Suppressor macrophage (primary cell): ENCODE measurements at regions not wholly inside any gene's neighbourhood (a gene's known extent, or its start where the extent isn't known, plus 50 kb on each side); places are given as distances from the start of the nearest gene placed in this dataset.

Source experiments
- DNase-seq, 4 experiments: peaks; one replicate each; pipeline ENCODE4 v3.0.0-alpha.2; 2020 to 2022

DNA sequence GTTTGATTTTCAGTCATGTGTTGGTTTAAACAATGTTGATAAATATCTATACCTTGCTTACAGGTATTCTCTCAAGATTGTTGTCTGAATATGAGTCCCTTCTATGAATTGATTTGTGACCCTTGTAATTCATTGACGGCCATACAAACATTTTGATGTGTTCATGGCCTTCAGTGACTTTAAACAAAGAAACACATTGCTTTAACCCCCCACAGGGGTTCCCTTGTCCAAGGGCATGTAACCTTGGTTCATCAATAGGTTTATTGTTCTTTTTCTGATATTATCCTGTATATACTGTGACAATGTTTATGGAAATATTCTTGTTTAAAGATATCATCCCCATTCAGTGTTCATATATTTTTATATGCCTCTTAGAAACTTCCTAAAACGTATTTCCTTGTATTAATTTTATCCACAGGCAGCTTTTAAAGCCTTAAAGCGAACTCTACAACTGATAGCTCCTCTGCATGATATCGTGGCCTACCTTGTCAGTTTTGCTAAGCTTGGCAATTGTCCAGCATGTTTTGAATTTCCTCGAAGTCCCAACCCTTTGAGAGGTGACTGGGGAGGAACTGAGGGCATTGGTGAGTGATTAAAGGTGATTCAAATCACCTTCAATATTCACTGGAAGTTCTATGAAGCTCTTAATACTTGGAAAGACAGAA is 87.0 kb downstream of the CD164 start:
- DNase-seq, result no peak

DNA sequence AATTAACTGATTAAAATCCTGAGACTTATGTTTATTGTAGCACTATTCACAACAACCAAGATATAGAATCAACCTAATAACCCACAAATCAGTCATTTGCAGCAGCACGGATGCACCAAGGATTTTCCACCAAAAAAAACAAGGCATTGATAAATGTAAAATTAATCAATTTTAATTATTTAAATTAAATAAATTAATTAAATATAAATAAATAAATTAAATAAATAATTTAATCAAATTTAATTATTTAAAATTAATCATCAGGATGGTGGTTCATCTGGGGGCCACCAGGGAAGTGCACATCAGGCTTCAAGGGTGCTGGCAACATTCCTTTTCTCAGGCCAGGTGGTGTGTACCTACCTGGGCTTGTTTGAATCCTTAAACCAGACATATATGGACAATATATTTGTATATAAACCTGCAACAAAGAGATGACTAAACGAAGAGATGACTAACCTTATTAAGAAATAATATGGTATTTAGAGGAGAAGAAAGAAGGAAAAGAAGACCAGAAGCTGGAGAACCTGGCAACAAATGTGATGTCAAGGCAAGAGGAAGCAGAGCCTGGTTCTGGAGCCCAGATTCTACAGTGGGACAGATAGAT is 89.2 kb downstream of the CD164 start:
- DNase-seq, result no peak

DNA sequence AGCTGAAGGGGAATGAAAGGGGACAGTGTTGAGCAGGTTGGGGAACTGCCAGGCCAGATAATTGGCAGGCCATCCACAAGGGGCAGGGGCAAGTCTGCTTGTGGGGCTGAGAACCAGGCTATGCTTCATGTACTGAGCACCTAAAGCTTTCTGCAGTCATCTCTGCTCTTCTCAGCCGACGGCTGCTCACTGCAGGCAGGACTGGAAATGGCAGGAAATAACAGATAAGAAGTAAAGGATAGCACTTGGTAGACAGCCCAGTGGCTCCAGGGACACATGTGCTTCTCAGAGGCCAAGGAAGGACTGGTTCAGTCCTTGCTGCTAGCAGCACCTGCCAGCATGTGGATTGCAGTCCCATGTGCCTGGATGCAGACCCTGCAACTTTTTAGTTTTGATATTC is 89.8 kb downstream of the CD164 start:
- DNase-seq, result no peak

DNA sequence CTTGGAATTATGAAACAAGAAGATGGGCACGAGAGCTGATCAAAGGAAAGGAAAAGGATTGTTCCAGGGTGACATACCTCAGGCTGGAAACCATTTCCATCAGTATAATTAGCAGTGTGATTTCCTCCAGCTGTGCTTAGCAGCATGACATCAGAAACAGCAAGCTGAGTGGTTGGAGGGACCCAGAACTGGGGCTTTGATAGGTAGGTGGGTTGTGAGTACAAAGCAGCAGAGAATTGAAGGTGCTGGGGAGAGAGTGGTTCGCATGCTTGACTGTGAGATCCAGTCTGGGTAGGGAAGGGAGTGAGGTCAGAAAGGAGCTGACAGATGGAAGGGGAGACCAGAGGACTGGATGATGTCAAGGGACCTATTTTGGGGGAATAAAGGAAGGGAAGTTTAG is 90.4 kb downstream of the CD164 start:
- DNase-seq, result peak in 1 of 4 experiments; percentile 24

DNA sequence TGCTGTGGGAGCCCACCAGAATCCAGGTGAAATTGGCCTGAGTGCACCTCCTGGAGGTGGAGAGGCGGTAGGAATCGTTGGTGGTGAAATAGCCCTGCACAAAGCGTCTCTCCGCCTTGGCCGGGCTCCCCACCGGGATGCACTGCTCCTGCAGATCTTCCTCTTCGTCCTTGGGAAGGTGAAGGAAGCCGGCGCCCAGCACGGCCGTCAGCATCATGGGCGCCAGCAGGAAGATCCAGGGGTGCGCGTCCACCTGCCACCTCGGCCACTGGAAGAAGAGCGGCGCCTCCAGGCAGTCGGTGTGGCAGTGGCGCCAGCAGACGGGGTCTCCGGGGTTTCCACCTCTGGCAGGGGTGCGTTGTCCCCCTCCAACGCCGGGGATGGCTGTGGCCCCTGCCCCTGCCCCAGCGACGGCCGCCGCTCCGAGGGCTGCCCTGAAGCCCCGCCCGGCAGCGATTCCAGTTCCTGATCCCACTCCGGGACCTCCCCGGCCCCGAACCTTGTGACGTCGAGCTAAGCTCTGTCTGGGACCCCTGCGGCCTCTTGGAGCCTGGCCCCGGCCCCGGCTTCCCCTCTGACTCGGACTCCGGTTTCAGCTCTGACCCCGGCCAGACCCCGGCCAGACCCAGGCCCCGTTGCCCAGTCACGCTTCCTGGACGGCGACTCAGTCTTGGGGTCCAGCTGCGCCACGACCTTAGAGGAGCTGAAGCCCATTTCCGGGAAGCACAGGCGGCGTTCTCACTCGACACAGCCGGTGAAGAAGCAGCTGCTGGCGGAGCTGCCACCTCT is 91.9 kb downstream of the CD164 start:
- no peak for DNase-seq

DNA sequence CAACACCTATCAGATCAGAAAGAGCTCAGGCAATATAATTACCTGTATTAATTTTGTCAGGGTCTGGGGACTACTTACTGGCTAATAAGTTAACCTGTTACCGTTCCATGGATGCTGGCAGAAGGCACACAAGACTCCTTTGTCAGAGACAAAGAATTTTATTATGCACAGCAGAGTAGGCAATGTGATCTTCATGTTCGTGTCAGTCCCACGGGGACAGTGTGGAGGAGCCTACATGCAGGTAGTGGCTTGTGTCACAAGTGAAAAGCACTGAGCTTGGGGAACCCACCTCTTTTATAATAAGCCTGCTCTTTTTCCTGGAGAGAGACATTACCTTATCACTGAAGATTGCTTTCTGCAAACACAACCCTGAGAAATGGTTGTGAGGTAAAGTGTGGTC is 96.9 kb downstream of the CD164 start:
- no peak for DNase-seq

DNA sequence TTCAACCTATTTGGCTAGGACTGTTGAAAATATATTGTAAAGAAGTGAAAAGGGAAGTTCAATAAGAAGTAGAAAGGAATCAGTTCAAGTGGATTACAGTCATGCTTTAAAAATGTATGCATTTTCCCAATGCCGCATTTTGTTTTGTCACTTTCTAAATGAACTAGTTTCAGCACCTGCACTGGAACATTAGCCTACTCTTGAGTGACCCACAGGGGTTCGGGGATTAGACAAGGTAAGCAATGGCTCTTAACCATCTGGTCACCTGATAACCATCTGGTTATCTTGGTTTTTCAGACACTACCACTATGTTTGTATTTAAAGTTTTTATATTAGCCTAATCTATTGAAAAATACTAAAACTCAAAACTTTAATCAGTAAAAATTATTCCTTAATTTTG is 97.6 kb downstream of the CD164 start:
- DNase-seq, result peak in 1 of 4 experiments; percentile 19

DNA sequence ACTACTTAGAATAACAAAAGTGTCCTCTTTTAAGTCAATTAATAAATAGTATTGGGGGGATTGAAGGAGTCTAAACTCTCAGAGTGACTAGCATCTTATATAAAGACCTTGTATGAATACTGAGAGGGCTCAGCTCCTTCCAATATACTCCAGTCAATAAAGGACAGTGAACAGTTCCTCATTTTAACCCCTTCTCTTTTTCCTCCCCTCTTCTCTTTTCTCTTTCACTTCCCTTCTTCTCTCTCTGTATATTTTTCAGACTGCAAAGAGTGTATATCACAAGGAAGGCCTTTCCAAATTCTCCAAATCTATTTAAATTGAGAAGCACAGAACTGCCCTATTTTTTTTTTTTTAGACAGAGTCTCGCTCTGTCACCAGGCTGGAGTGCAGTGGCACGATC is 99.5 kb downstream of the CD164 start:
- peak in 2 of 4 experiments; percentile 55 to 63 for DNase-seq

DNA sequence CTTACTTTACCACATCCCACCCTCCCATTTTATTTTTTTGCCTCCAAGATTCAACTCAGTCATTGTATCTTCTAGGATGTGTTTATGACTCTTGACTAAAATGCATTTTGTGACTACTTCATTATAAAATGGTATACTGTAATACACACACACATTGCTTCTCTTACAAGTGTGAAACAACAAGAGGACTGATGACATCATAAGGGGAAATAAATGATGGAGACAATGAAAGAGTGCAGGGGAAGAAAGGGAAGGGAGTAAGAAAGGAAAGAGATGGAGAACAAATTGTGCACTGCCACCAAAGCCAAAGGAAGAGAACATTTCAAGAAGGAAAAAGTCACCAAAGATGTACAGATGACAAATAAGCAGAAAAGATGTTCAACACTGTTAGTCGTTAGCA is 102.6 kb downstream of the CD164 start:
- no peak for DNase-seq

DNA sequence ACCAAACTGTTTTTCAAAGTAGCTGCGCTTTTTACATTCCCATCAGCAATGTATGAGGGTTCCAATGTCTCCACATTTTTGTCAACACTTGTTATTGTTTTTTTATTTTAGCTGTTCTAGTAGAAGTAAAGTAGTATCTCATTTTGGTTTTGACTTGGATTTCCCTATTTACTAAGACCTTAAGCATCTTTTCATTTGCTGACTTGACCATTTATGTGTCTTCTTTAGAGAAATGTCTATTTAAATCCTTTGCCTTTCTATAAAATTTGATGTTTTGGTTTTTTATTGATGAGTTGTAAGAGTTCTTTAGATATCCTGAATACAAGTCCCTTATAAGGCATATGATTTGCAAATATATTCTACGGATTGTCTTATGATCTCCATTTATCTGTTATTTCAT is 110.6 kb downstream of the CD164 start:
- DNase-seq, result no peak

DNA sequence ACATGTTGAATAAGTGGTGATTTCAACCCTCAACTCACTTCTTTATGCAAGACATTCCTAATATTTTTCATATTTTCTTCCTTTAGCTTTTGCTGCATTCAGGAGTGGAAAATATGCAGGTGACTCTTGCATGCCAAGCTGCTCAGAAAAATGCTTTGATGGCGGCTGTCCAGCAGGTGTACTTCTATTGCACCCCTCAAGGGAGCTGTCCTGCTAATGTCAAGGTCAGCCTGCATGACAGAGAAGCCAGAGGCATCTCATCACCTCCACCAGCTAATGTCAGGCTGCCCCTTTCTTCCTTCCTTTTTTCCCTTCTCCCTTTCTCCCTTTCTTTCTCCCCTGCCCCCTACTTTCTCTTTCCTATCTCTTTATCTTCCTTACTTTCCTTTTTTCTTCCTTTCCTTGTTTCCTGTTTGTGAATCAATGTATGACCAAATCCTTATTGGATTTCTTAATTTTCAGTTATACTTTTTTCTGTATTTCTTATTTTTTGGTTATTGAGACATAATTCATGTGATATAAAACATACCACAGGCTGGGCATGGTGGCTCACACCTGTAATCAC is 112.2 kb downstream of the CD164 start:
- DNase-seq, result no peak

DNA sequence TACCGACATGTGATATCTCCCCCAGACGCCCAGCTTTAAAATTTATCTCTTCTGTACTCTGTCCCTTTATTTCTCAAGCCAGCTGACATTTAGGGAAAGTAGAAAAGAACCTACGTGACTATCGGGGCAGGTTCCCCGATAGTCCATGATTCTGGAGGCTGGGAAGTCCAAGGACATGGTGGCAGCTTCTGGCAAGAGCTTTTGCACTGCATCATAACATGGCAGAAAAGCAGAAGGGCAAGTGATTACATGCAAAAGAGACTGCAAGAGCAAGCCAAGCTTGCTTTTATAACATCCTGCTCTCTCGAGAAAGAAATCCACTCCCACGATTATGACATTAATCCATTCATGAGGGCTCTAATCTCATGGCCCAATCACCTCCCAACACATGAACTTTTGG is 113.2 kb downstream of the CD164 start:
- DNase-seq, result no peak

DNA sequence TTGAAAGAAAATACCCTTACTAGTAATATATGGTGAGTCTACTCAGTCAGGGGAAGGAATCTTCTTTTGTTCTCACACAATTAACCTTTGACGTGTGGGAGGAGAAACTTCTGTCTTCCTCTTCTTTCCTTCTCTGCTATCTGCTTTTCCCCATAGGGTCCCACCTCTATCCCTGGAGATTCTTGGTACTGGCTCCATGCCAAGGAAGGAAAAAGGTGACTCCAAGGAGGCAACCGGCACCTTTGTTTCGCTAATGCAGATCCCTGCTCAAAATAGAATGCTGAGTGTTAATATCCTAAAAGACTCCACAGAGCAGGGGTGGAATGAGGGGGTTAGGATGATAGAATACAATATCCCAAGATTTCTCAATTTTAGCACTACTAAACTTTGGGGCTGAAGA is 116.7 kb downstream of the CD164 start:
- DNase-seq, result no peak

DNA sequence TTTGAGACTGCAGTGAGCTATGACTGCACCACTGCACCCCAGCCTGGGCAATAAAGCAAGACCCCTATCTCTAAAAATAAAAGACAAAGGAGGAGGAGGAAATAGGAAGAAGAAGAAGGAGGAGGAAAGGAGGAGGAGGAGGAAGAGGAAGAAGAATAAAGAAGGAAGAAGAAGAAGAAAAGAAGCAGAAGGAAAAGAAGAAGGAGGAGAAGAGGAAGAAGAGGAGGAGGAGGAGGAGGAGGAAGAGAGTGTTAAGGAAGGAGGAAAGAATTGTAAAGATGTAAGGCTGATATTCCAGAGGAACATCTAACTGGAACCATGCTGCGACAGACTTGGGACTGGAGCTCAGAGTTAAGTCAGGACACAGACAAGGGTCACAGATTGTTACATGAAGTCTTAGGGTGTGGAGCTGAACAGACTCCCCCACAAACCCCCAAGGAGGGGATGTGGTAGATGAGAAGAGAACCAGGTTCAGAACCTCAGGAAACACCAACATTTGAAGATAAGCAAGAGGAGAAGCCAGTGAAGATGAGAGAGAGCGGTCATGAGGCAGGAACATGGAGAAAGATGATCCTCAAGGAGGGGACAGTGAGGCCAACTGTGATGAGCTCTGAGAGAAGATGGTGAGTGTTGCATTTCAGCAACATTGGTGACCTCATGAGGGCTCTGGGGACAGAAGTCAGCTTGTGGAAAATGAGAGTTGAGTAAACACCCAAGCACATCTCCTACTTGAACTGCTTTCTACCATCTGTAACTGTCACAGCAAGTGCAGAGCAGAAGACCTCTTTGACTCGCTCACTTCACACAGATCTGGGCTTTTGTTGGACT is 118.2 kb downstream of the CD164 start:
- peak in 2 of 4 experiments; percentile 22 to 38 for DNase-seq

DNA sequence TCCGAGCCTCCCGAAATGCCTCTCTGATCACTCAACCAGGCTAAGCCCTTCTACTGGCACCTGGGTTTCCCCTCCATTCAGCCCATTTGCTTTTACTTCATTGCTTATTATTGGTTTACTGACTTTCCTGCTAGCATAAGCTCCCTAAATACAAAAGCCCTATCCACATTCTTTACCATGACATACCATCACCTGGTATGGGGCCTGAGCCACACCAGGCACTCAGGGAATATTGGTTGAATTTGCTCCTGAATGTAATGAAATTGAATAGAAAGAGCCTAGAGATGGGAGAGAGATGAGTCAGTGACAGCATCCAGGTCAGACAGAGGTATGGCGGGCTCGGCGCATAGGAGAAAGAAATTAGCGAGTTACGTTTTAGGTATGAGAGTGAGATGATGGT is 120.0 kb downstream of the CD164 start:
- DNase-seq, result no peak

DNA sequence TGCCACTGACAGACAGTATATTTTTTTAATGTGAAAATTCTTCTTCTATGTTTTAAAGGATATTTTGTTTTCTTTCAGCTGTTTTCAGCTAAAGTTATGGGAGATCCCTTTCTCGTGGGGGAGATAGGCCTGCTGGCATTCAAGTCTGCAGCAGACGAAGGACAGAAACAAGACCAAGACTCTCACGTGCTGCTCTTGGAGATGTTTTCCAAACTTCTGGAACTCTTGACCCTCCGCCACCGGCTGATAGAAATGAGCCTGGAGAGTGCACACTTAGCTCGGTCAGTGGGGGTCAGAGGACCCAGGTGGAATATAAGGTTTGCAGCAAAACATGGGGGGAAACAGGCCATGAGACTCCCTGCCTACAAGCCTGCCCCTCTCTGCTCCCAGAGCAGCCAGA is 120.5 kb downstream of the CD164 start:
- no peak for DNase-seq

DNA sequence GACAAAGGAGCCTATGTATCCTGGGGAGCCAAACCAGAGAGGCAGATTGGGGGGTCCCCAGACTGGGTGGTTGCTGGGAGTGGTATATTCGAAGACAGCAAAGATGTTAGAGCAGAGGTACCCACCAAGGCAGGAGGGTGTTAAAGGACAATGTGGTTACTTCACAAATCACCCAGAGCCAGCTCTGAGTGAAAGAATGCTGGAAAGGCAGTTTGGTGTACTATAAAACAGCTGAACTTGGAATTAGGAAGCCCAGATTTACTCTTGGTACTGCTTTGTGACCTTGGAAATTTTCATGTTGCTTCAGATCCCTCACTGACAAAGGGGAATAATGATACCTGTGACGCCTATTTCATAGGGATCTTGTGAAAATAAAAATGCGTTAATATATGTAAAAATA is 121.6 kb downstream of the CD164 start:
- DNase-seq, result no peak

DNA sequence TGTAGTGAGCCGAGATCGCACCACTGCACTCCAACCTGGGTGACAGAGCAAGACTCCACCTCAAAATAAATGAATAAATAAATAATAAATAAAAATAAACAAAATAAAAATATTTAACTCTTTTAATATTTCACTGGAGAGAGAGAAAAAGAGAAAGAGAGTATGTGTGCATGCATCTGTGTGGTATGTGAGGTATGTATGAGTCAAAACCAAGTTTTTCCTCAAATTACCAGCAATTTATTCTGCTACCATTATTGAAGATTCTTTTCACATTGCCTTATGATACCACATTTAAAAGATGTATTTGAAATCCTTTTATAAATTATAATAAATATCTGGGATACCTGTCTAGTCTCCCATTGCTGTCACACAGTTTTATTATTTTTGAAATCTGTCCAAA is 122.1 kb downstream of the CD164 start:
- DNase-seq, result no peak

DNA sequence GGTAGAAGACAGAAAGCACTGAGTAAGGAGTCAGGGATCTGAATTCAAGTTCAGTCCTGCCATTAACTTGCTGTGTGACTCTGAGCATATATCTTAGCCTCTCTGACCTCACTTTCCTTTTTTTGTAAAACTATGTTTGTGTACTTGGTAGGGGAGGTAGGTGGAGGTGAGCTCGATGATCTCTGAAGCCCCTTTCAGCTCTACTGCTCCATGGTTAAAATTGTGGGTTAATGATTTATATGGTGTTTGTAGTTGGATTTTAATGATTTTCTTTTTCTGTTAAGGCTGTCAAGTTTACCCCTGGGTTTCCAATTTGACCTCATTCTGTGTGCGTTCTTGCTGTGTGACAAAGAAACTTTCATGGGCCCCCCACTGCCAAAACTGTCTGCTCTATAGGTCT is 124.1 kb downstream of the CD164 start:
- no peak for DNase-seq

DNA sequence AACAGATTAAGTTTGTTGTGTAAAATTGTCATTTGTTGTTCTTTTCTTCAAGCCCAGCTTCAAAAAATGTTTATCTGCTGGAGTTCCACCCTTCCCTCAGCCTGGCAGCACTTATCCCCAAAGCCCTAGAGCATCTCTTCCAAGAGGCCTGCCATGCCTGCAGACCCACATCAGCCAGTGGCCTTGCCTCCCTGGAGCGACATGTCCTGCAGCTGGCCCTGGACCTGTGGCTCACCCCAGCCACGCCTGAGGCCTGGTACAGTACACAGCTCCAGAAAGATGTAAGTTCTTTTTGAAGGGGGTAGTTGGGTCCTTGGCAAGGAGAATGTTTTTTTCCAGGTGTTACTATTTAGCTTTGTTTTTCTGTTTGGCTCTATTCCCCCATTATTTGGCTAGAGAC is 124.8 kb downstream of the CD164 start:
- DNase-seq, result no peak

DNA sequence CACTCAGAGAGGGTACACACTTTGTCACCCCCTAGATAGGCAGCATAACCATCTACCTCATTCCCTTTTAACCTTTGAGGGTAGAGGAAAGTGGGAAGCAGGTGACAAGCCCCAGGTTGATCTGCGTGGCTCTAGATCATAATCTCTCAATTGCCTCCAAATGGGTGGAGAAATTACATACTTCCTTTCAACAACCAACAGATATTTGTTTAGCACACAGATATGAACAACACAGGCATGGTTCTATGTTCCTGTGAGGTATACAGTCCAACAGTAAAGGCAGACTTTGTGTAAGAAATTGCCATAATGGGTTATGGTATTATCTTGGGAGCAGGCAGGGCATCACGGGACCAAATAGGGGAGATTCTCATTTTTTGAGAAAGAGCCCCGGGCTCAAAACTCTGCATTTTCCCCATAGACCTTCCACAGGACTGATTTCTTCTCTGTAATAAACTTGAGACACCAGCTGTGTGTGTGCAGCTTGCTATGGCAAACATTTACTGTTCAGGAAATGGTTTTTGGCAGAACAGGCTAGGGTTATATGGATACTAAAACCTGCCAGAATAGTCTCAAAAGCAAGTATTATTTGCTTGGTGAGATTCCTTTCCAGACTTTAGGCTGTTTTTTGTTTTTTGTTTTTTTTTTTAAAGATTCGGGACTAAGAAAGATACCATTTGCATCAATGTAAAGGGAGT is 126.2 kb downstream of the CD164 start:
- DNase-seq, result no peak

DNA sequence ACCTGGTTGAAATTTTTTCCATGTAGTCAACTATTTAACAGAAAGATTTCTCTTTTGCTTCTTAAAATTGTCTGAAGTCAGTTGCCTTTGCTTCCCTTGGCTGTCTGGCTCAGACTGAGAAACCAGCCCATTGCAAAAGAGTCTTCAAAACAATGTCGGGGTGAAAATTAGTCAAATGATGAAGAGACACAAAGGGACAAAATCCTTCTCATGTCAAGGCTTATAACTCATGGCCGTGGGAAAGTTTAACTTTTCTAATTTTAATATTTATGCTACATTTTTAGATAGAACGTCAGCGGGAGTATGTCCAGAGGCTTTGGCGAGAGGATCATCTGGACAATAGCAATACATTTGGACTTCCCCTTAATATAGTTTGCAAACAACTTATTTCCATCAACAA is 127.2 kb downstream of the CD164 start:
- no peak for DNase-seq
